Kidney epithelial cell (primary cell): ENCODE measurements at regions not wholly inside any gene's neighbourhood (a gene's known extent, or its start where the extent isn't known, plus 50 kb on each side); places are given as distances from the start of the nearest gene placed in this dataset.

Source experiments
- DNase-seq: peaks from one replicate; pipeline ENCODE4 v3.0.0-alpha.2; 2010; ENCODE audit warnings: low read depth
- H3K27me3 ChIP-seq: 2 replicates; pipeline ENCODE4 v1.6.0; 2011; ENCODE audit warnings: low read length; ENCODE audit not compliant: control insufficient read depth, insufficient read depth
- H3K36me3 ChIP-seq: 2 replicates; pipeline ENCODE4 v1.5.1; 2011; ENCODE audit warnings: low read length; ENCODE audit not compliant: control insufficient read depth, insufficient read depth
- H3K4me3 ChIP-seq: 2 replicates; pipeline ENCODE4 v1.5.1; 2011; ENCODE audit warnings: low read depth, mild to moderate bottlenecking, control low read depth, low read length
- CTCF ChIP-seq: IDR thresholded peaks from 2 replicates; pipeline ENCODE4 v1.5.1; 2011; ENCODE audit warnings: mild to moderate bottlenecking, moderate library complexity, low read length, control low read depth, inconsistent platforms; ENCODE audit not compliant: insufficient read depth, poor library complexity, severe bottlenecking

GRCh38 chr11:130636722-130637464 is 188.4 kb downstream of the ADAMTS15 start:
- Histone ChIP-seq H3K4me3 (no peak overlapping the region), H3K36me3 (no peaks in the 10 kb centered on the region), H3K27me3 (no peaks in the 10 kb centered on the region)
- no peak for TF ChIP-seq CTCF
- DNase-seq: peak; percentile 94

GRCh38 chr11:130637566-130637965 is 189.1 kb downstream of the ADAMTS15 start:
- no peaks in the 10 kb centered on the region for H3K36me3 ChIP-seq
- no peak for DNase-seq
- no peak overlapping the region for H3K4me3 ChIP-seq
- no peaks in the 10 kb centered on the region for H3K27me3 ChIP-seq
- no peak for TF ChIP-seq CTCF

GRCh38 chr11:130638033-130638432 is 189.6 kb downstream of the ADAMTS15 start:
- DNase-seq: no peak
- H3K27me3 ChIP-seq: no peaks in the 10 kb centered on the region
- H3K36me3 ChIP-seq: no peaks in the 10 kb centered on the region
- no peak overlapping the region for H3K4me3 ChIP-seq
- TF ChIP-seq CTCF: no peak

- no peaks in the 10 kb centered on the region for H3K27me3 ChIP-seq
- H3K36me3 ChIP-seq: no peaks in the 10 kb centered on the region
- H3K4me3 ChIP-seq: no peak overlapping the region
- no peak for DNase-seq
- TF ChIP-seq CTCF: no peak
Measured at GRCh38 chr11:130638624-130639023, 190.2 kb downstream of the ADAMTS15 start.

- no peaks in the 10 kb centered on the region for H3K27me3 ChIP-seq
- no peaks in the 10 kb centered on the region for H3K36me3 ChIP-seq
- no peak overlapping the region for H3K4me3 ChIP-seq
- TF ChIP-seq CTCF: no peak
- no peak for DNase-seq
Measured at GRCh38 chr11:130639369-130639768, 190.9 kb downstream of the ADAMTS15 start.

- no peak for DNase-seq
- Histone ChIP-seq H3K27me3 (no peaks in the 10 kb centered on the region), H3K36me3 (no peaks in the 10 kb centered on the region), H3K4me3 (no peak overlapping the region)
- no peak for TF ChIP-seq CTCF
Measured at GRCh38 chr11:130640526-130640925, 192.1 kb downstream of the ADAMTS15 start.
